SK-N-SH treated with all-trans-retinoic acid at 6 μM for 48 hours (cell line): ENCODE measurements at regions not wholly inside any gene's neighbourhood (a gene's known extent, or its start where the extent isn't known, plus 50 kb on each side); places are given as distances from the start of the nearest gene placed in this dataset.

Experiments
- ARNTL ChIP-seq: fragments of 450-650 bp; formaldehyde crosslinking; IDR thresholded peaks from 2 replicates; pipeline ENCODE4 v1.5.0; 2020; ENCODE audit warnings: low read depth, mild to moderate bottlenecking, moderate library complexity, borderline replicate concordance
- ESRRG ChIP-seq: fragments of 250-450 bp; sonication (Bioruptor Pico); IDR thresholded peaks from 2 replicates; pipeline ENCODE4 v1.6.1; 2021; ENCODE audit warnings: mild to moderate bottlenecking
- OSR1 ChIP-seq: fragments of 250-450 bp; sonication (Bioruptor Pico); IDR thresholded peaks from 2 replicates; pipeline ENCODE4 v1.8.0; 2022; ENCODE audit warnings: moderate library complexity, mild to moderate bottlenecking, inconsistent platforms
- ZC3H10 ChIP-seq: fragments of 250-450 bp; sonication (Bioruptor Pico); IDR thresholded peaks from 2 replicates; pipeline ENCODE4 v1.5.1; 2021; ENCODE audit warnings: mild to moderate bottlenecking, moderate library complexity
- TF ChIP-seq, protein P1 (sequence below): fragments of 250-450 bp; sonication (Bioruptor Pico); IDR thresholded peaks from 2 replicates; pipeline ENCODE4 v1.8.0; 2020; ENCODE audit warnings: mild to moderate bottlenecking, moderate library complexity, borderline replicate concordance
- TF ChIP-seq, protein P2 (sequence below): fragments of 250-450 bp; sonication (Bioruptor Pico); IDR thresholded peaks from 2 replicates; pipeline ENCODE4 v1.5.1; 2020; ENCODE audit warnings: low read depth, mild to moderate bottlenecking, moderate library complexity

DNA sequence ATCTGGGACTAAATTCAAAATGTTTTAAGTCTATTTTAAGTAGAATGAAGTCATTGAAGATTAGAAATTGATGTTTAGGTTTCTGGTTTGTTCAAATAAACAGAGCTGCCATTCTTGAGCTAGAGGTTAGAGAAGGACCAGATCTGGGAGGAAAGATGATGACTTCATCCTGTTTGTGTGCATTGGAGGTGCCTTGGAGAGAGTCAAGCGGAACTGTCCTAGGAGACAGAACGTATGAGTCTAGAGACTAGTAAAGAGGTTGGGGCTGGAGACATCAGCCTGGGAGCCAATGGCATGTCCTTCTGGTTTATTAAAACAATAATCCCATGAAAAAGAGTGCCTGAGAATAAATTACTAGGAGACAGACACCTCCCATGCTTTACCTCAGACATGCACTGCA is 303.4 kb downstream of the KBTBD8 start:
- TF ChIP-seq ARNTL (no peak), ESRRG (CRISPR knock-in tag) (no peak), ZC3H10 (CRISPR knock-in tag) (no peak), OSR1 (CRISPR knock-in tag) (no peak)
- TF ChIP-seq, protein P1, sequence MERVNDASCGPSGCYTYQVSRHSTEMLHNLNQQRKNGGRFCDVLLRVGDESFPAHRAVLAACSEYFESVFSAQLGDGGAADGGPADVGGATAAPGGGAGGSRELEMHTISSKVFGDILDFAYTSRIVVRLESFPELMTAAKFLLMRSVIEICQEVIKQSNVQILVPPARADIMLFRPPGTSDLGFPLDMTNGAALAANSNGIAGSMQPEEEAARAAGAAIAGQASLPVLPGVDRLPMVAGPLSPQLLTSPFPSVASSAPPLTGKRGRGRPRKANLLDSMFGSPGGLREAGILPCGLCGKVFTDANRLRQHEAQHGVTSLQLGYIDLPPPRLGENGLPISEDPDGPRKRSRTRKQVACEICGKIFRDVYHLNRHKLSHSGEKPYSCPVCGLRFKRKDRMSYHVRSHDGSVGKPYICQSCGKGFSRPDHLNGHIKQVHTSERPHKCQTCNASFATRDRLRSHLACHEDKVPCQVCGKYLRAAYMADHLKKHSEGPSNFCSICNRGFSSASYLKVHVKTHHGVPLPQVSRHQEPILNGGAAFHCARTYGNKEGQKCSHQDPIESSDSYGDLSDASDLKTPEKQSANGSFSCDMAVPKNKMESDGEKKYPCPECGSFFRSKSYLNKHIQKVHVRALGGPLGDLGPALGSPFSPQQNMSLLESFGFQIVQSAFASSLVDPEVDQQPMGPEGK = no peak
- TF ChIP-seq, protein P2, sequence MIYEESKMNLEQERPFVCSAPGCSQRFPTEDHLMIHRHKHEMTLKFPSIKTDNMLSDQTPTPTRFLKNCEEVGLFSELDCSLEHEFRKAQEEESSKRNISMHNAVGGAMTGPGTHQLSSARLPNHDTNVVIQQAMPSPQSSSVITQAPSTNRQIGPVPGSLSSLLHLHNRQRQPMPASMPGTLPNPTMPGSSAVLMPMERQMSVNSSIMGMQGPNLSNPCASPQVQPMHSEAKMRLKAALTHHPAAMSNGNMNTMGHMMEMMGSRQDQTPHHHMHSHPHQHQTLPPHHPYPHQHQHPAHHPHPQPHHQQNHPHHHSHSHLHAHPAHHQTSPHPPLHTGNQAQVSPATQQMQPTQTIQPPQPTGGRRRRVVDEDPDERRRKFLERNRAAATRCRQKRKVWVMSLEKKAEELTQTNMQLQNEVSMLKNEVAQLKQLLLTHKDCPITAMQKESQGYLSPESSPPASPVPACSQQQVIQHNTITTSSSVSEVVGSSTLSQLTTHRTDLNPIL (CRISPR knock-in tag) = no peak
